ENCODE measurements at regions not wholly inside any gene's neighbourhood (a gene's known extent, or its start where the extent isn't known, plus 50 kb on each side); places are given as distances from the start of the nearest gene placed in this dataset.

- Mint-ChIP-seq H3K4me1 (peaks cover 27 to 30% of the 10 kb centered on the region in 2 experiments), H3K36me3 (ENCODE audit: insufficient read depth in 1 of 3, low read depth in 3 of 3) (peaks cover 0 to 12% (median 2%) of the 10 kb centered on the region in 3 experiments; a peak in 3 of 7 replicates), H3K27me3 (ENCODE audit: low read depth) (peaks cover 6% of the 10 kb centered on the region), H3K27ac (no peak overlapping the region), H3K4me3 (no peak overlapping the region), H3K9me3 (peaks cover 2 to 10% of the 10 kb centered on the region in 2 experiments; a peak in 4 of 5 replicates)
- no peak overlapping the region for H4K8ac ChIP-seq (replicated peaks; ENCODE audit: insufficient read length, low read depth, low read length)
- H3K9ac ChIP-seq (ENCODE audit: extremely low read depth, insufficient read length, low read length) = no peak overlapping the region
- no peak for DNase-seq
- H3K27ac ChIP-seq (ENCODE audit: insufficient read length, low read depth, low read length) = no peak overlapping the region
- no peaks in the 10 kb centered on the region for H3K23me2 ChIP-seq (ENCODE audit: insufficient read length, low read depth, low read length, poor library complexity, severe bottlenecking)
- TF ChIP-seq CTCF (conservative IDR thresholded peaks at IDR 0.05) = no peak
- WGBS (ENCODE audit: extremely low coverage, insufficient read length, low lambda C conversion rate) = no CpG with 5 or more reads among the region's 1 CpG
- no peaks in the 10 kb centered on the region for H3K79me2 ChIP-seq (ENCODE audit: insufficient read depth, low read length)
- H2AFZ ChIP-seq (ENCODE audit: low read length) = no peak overlapping the region
- no peak overlapping the region for H3K14ac ChIP-seq (ENCODE audit: insufficient read depth, low read length)
- H2AK5ac ChIP-seq (ENCODE audit: insufficient read length, low read length) = no peak overlapping the region
- no peaks in the 10 kb centered on the region for H3K79me1 ChIP-seq (ENCODE audit: insufficient read depth, low read depth, low read length, poor library complexity, severe bottlenecking)
- H2BK20ac ChIP-seq (ENCODE audit: low read depth, low read length, poor library complexity, severe bottlenecking) = no peak overlapping the region
- H4K20me1 ChIP-seq (ENCODE audit: control insufficient read depth, insufficient read depth, insufficient read length) = no peaks in the 10 kb centered on the region
- H3T11ph ChIP-seq (ENCODE audit: low read length) = no peak overlapping the region
- no peak overlapping the region for H3K4me2 ChIP-seq (ENCODE audit: insufficient read depth, insufficient read length, low read length)
- no peaks in the 10 kb centered on the region for H3K27me3 ChIP-seq (ENCODE audit: insufficient read depth, low read length)
- no peak overlapping the region for H3K23ac ChIP-seq (ENCODE audit: insufficient read length, low read depth, low read length)
- no peak overlapping the region for H3K4ac ChIP-seq (ENCODE audit: low read depth, low read length)
- H3K18ac ChIP-seq (ENCODE audit: insufficient read length, low read depth, low read length) = no peak overlapping the region
- H2BK15ac ChIP-seq (ENCODE audit: low read depth, low read length) = no peak overlapping the region
- no peaks in the 10 kb centered on the region; the same call in 1 of the 2 replicates for H3K4me1 ChIP-seq (ENCODE audit: insufficient read depth, low read length)
- no peak overlapping the region for H3K56ac ChIP-seq (ENCODE audit: insufficient read length, low read depth, low read length)
- no peak overlapping the region for H4K5ac ChIP-seq (ENCODE audit: insufficient read length, low read depth, low read length)
- no peak overlapping the region for H4K91ac ChIP-seq (ENCODE audit: insufficient read length, low read depth, low read length)
- no peak overlapping the region for H2BK12ac ChIP-seq (ENCODE audit: insufficient read length, low read depth, low read length)
- H2BK120ac ChIP-seq (ENCODE audit: low read depth, low read length, poor library complexity, severe bottlenecking) = no peak overlapping the region
- no peak overlapping the region for H2BK5ac ChIP-seq (ENCODE audit: insufficient read length, low read length)
- H3K9me3 ChIP-seq (ENCODE audit: control insufficient read depth, low read depth, low read length) = no peaks in the 10 kb centered on the region
Measured at GRCh38 chr1:221827307-221827642, 85.4 kb upstream of the DUSP10 start.
